Ascending aorta (tissue), 2 donors: ENCODE measurements at regions not wholly inside any gene's neighbourhood (a gene's known extent, or its start where the extent isn't known, plus 50 kb on each side); places are given as distances from the start of the nearest gene placed in this dataset.

Experiments
- DNase-seq, 2 donors: peaks; one replicate each; pipeline ENCODE4 v3.0.0-alpha.2; 2019; ENCODE audit warnings: low spot score in 2 of 2
- H3K27ac ChIP-seq, 2 donors: fragments of 200-600 bp; sonication (generic); one replicate each; pipeline ENCODE4 v1.5.1; 2016 to 2017; ENCODE audit warnings: mild to moderate bottlenecking in 1 of 2
- H3K27me3 ChIP-seq: fragments of 200-600 bp; sonication (generic); one replicate; pipeline ENCODE4 v1.5.1; 2017
- H3K36me3 ChIP-seq, 2 donors: fragments of 200-600 bp; sonication (generic); one replicate each; pipeline ENCODE4 v1.5.1; 2016
- H3K4me1 ChIP-seq, 2 donors: fragments of 200-600 bp; sonication (generic); one replicate each; pipeline ENCODE4 v1.5.1; 2016 to 2017; ENCODE audit warnings: mild to moderate bottlenecking in 1 of 2
- H3K4me3 ChIP-seq, 2 donors: fragments of 200-600 bp; sonication (generic); one replicate each; pipeline ENCODE4 v1.5.1; 2016 to 2017; ENCODE audit warnings: mild to moderate bottlenecking in 1 of 2
- H3K9me3 ChIP-seq, 2 donors: fragments of 200-600 bp; sonication (generic); one replicate each; pipeline ENCODE4 v1.5.1; 2016
- intact Hi-C: fragments of 100-400 bp; cut with DNase I; formaldehyde crosslinking; loops from one replicate; pipeline ENCODE4 v1.15.1; 2023
- TF ChIP-seq, protein P1 (sequence below), 3 experiments: fragments of 200-600 bp in 2 of 3; fragments of 450-650 bp in 1 of 3; sonication (generic) in 2 of 3; IDR thresholded peaks; one replicate each; pipeline ENCODE4 v1.5.1; 2016 to 2019; ENCODE audit warnings: antibody characterized with exemption in 3 of 3, mild to moderate bottlenecking in 1 of 3, moderate library complexity in 1 of 3

DNA sequence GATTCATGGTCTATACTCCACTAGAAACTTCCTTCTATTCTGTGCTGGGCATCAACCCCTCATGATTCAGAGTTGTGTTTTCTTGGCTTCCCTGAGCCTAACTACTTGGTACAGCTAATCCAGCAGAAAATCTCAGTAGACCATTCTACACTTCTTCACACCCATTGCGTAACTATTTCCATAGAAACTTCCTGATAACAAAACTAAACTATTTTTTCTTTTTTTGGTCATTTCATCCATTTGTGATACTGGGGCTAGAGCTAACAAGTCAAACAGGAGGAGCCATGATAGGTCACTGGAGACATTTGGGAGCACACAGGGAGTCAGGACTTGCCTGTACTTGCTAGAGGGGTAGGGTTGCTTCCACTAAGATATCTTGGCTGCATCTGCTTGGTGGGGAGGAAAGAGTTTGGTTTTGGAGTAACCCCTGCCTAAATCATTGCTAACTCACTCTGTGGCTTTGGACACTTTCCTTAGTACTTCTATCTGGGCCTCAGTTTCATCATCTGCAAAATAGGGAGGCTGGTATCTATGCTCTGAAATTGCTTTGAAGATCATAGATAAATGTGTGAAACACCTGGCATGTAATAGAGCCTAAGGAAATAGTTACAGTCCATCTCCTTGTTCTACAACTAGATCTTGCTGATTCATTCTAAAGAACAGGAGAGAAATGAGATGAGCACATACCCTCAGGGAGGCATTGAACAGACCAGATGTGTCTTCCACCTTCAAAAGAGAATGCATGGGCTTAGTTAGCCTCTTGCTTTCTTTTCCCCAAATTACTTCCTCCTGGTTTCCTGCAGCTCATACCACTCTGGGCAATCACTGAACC, 127.9 kb upstream of the ADGRF1 start:
- intact Hi-C loops = no loop called here
- H3K27ac ChIP-seq = no peak overlapping the region
- no peak for DNase-seq
- no peak overlapping the region for H3K4me3 ChIP-seq
- H3K36me3 ChIP-seq = no peaks in the 10 kb centered on the region
- no peaks in the 10 kb centered on the region for H3K27me3 ChIP-seq
- H3K9me3 ChIP-seq = no peaks in the 10 kb centered on the region
- H3K4me1 ChIP-seq = no peaks in the 10 kb centered on the region
- TF ChIP-seq, protein P1, sequence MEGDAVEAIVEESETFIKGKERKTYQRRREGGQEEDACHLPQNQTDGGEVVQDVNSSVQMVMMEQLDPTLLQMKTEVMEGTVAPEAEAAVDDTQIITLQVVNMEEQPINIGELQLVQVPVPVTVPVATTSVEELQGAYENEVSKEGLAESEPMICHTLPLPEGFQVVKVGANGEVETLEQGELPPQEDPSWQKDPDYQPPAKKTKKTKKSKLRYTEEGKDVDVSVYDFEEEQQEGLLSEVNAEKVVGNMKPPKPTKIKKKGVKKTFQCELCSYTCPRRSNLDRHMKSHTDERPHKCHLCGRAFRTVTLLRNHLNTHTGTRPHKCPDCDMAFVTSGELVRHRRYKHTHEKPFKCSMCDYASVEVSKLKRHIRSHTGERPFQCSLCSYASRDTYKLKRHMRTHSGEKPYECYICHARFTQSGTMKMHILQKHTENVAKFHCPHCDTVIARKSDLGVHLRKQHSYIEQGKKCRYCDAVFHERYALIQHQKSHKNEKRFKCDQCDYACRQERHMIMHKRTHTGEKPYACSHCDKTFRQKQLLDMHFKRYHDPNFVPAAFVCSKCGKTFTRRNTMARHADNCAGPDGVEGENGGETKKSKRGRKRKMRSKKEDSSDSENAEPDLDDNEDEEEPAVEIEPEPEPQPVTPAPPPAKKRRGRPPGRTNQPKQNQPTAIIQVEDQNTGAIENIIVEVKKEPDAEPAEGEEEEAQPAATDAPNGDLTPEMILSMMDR (IDR thresholded peaks at IDR 0.05) = no peak

DNA sequence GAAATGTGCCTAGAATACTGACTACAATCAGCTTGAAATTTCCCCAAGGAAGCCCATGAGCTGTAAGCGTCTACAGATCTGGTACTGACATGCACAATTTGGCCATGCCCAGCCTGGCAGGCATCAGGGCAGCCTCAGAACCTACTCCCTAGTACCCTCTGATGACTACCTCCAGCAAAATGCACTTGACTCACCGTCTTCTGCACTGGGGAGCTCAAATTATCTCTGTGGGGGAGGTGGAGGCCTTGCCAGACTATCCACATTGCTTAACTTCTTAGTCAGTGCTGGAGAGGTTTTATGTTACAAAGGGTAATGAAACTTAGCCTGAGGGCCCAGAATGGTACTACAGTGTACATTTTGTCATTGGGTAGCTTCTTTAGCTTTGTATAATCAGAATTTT, 126.0 kb upstream of the ADGRF1 start:
- Histone ChIP-seq H3K4me3 (no peak overlapping the region), H3K4me1 (no peaks in the 10 kb centered on the region), H3K36me3 (no peaks in the 10 kb centered on the region), H3K9me3 (no peaks in the 10 kb centered on the region), H3K27ac (no peak overlapping the region), H3K27me3 (no peaks in the 10 kb centered on the region)
- TF ChIP-seq, protein P1 (IDR thresholded peaks at IDR 0.05) = no peak
- intact Hi-C loops = no loop called here
- DNase-seq = peak in 1 of 2 donors; percentile 66

DNA sequence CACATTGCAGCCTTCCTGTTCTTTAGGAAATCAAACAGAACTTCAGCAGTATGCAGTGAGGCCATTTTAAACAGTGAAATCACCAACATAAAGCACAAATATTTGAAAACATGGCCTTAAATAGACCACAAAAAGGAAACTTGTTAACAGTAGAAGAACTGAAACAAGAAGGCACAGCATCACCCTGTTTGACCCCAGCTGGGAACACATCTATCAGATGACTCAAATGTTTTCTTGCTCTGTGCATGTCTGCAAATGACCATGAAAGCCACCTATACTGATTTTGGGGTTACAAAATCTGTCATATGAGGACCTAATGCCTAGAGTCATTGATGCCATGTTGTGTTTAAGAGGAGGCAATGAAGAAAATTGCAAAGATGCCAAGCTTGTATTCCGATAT, 123.8 kb upstream of the ADGRF1 start:
- intact Hi-C loops = no loop called here
- DNase-seq = no peak
- no peak overlapping the region for H3K27ac ChIP-seq
- no peaks in the 10 kb centered on the region for H3K27me3 ChIP-seq
- H3K4me3 ChIP-seq = no peak overlapping the region
- no peaks in the 10 kb centered on the region for H3K9me3 ChIP-seq
- no peaks in the 10 kb centered on the region for H3K4me1 ChIP-seq
- H3K36me3 ChIP-seq = no peaks in the 10 kb centered on the region
- TF ChIP-seq, protein P1 (IDR thresholded peaks at IDR 0.05) = no peak

DNA sequence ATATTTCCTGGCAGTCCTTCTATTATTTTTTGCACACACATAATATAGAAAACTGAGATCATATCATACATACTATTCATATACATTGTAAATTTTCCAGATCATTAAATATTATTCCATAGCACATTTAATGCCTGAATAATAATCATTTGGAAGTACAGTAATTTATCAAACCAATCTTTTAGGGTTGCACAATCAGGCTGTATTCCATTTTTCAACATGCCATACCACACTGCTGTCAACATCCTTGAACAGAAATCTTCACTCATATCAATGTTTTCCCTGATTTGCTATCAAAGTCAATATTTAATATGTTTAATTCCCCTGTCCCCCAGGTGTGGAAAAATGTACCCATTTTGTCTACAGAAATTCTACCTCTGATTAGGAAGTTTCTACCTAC, 122.7 kb upstream of the ADGRF1 start:
- TF ChIP-seq, protein P1 (IDR thresholded peaks at IDR 0.05) = no peak
- H3K9me3 ChIP-seq = no peaks in the 10 kb centered on the region
- intact Hi-C loops = no loop called here
- H3K4me1 ChIP-seq = no peaks in the 10 kb centered on the region
- no peaks in the 10 kb centered on the region for H3K27me3 ChIP-seq
- H3K36me3 ChIP-seq = no peaks in the 10 kb centered on the region
- no peak overlapping the region for H3K4me3 ChIP-seq
- DNase-seq = no peak
- no peak overlapping the region for H3K27ac ChIP-seq

DNA sequence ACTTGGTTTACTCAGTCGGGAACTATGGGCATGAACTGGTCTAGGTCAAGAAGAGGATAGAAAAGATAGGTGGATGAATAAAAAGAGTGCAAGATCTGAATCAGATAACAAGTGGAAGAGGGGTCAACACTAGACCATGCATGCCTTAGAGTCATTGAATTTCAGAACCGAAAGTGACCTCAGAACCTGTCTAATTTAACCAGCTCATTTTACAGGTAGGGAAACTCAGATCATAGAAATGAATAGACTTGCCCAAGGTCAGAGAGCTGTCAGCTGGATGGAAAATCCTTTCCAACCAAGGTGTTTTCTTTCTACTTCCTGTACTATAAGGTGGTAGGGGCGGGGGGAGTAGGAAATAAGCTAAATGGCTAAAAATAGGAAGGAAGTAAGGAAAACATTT, 121.4 kb upstream of the ADGRF1 start:
- intact Hi-C loops = no loop called here
- DNase-seq = no peak

More for the DNA sequence above, 121.4 kb upstream of the ADGRF1 start:
- Histone ChIP-seq H3K27ac (no peak overlapping the region), H3K4me3 (no peak overlapping the region), H3K27me3 (no peaks in the 10 kb centered on the region), H3K9me3 (no peaks in the 10 kb centered on the region), H3K4me1 (no peaks in the 10 kb centered on the region), H3K36me3 (no peaks in the 10 kb centered on the region)
- TF ChIP-seq, protein P1 (IDR thresholded peaks at IDR 0.05) = no peak
